Panc1 (cell line): ENCODE measurements at regions not wholly inside any gene's neighbourhood (a gene's known extent, or its start where the extent isn't known, plus 50 kb on each side); places are given as distances from the start of the nearest gene placed in this dataset.

Experiments used
- ATAC-seq: fragments of 200-7000 bp; cut with Tn5 transposase; 2 replicates; pipeline ENCODE4 v1.9.1; 2020; ENCODE audit warnings: mild to moderate bottlenecking, moderate library complexity
- BruUV-seq: library from RNA; stranded (reverse); fragments of 400-500 nt; replicated peaks from 2 replicates; lab custom pipeline; 2021; lab: Mats Ljungman, UMichigan
- CTCF ChIA-PET: fragments of 300-600 bp; sonication (Branson Sonifier 250); formaldehyde crosslinking; loops from one replicate; lab custom pipeline; 2022; ENCODE audit warnings: antibody characterized with exemption; lab: Charles Lee
- POLR2A ChIA-PET: fragments of 300-600 bp; sonication (Branson Sonifier 250); formaldehyde crosslinking; loops from one replicate; lab custom pipeline; 2022; ENCODE audit warnings: antibody characterized with exemption; lab: Charles Lee
- DNase-seq: peaks from one replicate; pipeline ENCODE4 v3.0.0-alpha.2; 2010; ENCODE audit warnings: low read depth, low spot score
- H3K27ac ChIP-seq: 2 replicates; pipeline ENCODE4 v1.5.1; 2011; ENCODE audit warnings: mild to moderate bottlenecking, low read length, inconsistent platforms
- H3K27me3 ChIP-seq: fragments of 200-500 bp; sonication (Bioruptor generic); 2 replicates; pipeline ENCODE4 v1.6.0; 2014; ENCODE audit warnings: low read length, inconsistent platforms; ENCODE audit not compliant: control insufficient read depth, insufficient read depth
- H3K36me3 ChIP-seq: fragments of 200-500 bp; sonication (Bioruptor generic); 2 replicates; pipeline ENCODE4 v1.5.1; 2014; ENCODE audit warnings: inconsistent platforms, mild to moderate bottlenecking, low read length, moderate library complexity; ENCODE audit not compliant: control insufficient read depth, insufficient read depth
- H3K4me1 ChIP-seq: 2 replicates; pipeline ENCODE4 v1.5.1; 2011; ENCODE audit warnings: inconsistent platforms, mild to moderate bottlenecking, low read length, moderate library complexity; ENCODE audit not compliant: control insufficient read depth, insufficient read depth
- H3K4me3 ChIP-seq, 2 experiments: 2 replicates each; pipeline ENCODE4 v1.5.1; 2011 to 2012; ENCODE audit warnings: low read depth in 2 of 2, low read length in 2 of 2, mild to moderate bottlenecking in 2 of 2, inconsistent platforms in 1 of 2, moderate library complexity in 1 of 2
- H3K9me3 ChIP-seq: fragments of 200-500 bp; sonication (Bioruptor generic); 2 replicates; pipeline ENCODE4 v1.5.1; 2014; ENCODE audit warnings: low read depth, mild to moderate bottlenecking, inconsistent platforms, low read length, moderate library complexity; ENCODE audit not compliant: control insufficient read depth, insufficient read depth
- POLR2AphosphoS5 ChIP-seq: IDR thresholded peaks from 2 replicates; pipeline ENCODE4 v1.6.1; 2012; ENCODE audit warnings: mild to moderate bottlenecking, low read depth, low read length, moderate library complexity
- SIN3A ChIP-seq: IDR thresholded peaks from 2 replicates; pipeline ENCODE4 v1.6.1; 2012; ENCODE audit warnings: low read depth, mild to moderate bottlenecking, low read length, moderate library complexity, borderline replicate concordance; ENCODE audit not compliant: insufficient read depth
- TCF7L2 ChIP-seq: IDR thresholded peaks from 2 replicates; pipeline ENCODE4 v1.6.1; 2011; ENCODE audit warnings: mild to moderate bottlenecking, low read depth, low read length, inconsistent platforms
- in situ Hi-C: cut with HindIII; loops from 2 replicates; pipeline ENCODE4 v1.10.0; 2016; ENCODE audit warnings: low sequenced_read_pairs, low pct_unique_long_range_greater_than_20kb
- intact Hi-C: fragments of 100-400 bp; cut with micrococcal nuclease; formaldehyde crosslinking; loops from one replicate; pipeline ENCODE4 v1.10.0; 2022; ENCODE audit not compliant: unreplicated experiment
- TF ChIP-seq, protein P1 (sequence below), 2 experiments: IDR thresholded peaks; 2 replicates each; pipeline ENCODE4 v1.6.1; 2011 to 2012; ENCODE audit warnings: low read depth in 2 of 2, control low read depth in 1 of 2, low read length in 1 of 2, mild to moderate bottlenecking in 1 of 2, moderate library complexity in 1 of 2; ENCODE audit not compliant: insufficient read depth in 1 of 2
- TF ChIP-seq, protein P2 (sequence below): fragments of 450-650 bp; IDR thresholded peaks from 2 replicates; pipeline ENCODE4 v1.5.1; 2017; ENCODE audit warnings: mild to moderate bottlenecking

DNA sequence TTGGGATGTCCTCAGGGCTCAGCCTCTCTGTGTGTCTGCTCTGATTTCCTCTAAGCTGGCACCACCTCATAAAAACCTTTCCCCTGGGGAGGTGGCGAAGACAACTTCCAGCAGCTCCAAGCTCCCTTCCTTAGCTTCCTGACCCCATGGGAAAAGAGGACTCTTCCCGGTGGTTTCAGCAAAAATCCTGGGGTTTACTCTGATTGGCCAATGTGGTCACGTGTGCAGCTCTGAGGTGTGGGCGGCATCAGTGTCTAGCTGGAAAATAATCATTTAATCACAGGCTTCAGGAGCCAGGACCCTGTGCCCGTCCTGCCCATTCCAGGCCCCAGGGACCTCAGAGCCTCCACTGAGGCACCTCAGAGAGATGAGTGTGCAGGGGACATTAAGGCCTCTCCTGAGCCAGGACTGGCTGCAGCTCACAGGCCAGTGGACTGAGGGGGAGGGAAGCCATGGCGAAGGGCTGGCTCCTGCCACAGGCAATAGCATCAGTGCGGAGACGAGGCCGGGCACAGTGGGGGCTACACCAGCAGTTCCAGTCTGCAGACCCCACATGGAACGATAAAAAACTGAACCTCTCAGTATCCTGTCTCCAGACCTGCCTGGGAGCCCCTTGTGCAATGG is 104.1 kb downstream of the TPRA1 start:
- Histone ChIP-seq H3K4me3 (no peak overlapping the region), H3K27me3 (no peaks in the 10 kb centered on the region), H3K36me3 (no peaks in the 10 kb centered on the region), H3K9me3 (no peaks in the 10 kb centered on the region), H3K4me1 (no peaks in the 10 kb centered on the region), H3K27ac (no peak overlapping the region)
- in situ Hi-C loops = no loop called here
- POLR2A ChIA-PET = no interaction called here
- BruUV-seq = no TSS peak
- TF ChIP-seq, protein P1, sequence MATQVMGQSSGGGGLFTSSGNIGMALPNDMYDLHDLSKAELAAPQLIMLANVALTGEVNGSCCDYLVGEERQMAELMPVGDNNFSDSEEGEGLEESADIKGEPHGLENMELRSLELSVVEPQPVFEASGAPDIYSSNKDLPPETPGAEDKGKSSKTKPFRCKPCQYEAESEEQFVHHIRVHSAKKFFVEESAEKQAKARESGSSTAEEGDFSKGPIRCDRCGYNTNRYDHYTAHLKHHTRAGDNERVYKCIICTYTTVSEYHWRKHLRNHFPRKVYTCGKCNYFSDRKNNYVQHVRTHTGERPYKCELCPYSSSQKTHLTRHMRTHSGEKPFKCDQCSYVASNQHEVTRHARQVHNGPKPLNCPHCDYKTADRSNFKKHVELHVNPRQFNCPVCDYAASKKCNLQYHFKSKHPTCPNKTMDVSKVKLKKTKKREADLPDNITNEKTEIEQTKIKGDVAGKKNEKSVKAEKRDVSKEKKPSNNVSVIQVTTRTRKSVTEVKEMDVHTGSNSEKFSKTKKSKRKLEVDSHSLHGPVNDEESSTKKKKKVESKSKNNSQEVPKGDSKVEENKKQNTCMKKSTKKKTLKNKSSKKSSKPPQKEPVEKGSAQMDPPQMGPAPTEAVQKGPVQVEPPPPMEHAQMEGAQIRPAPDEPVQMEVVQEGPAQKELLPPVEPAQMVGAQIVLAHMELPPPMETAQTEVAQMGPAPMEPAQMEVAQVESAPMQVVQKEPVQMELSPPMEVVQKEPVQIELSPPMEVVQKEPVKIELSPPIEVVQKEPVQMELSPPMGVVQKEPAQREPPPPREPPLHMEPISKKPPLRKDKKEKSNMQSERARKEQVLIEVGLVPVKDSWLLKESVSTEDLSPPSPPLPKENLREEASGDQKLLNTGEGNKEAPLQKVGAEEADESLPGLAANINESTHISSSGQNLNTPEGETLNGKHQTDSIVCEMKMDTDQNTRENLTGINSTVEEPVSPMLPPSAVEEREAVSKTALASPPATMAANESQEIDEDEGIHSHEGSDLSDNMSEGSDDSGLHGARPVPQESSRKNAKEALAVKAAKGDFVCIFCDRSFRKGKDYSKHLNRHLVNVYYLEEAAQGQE (IDR thresholded peaks at IDR 0.05; ENCODE audit: insufficient read depth in 1 of 2, low read depth in 2 of 2, low read length in 1 of 2) = no peak
- TF ChIP-seq SIN3A (no peak), TCF7L2 (no peak), POLR2AphosphoS5 (no peak)
- TF ChIP-seq, protein P2, sequence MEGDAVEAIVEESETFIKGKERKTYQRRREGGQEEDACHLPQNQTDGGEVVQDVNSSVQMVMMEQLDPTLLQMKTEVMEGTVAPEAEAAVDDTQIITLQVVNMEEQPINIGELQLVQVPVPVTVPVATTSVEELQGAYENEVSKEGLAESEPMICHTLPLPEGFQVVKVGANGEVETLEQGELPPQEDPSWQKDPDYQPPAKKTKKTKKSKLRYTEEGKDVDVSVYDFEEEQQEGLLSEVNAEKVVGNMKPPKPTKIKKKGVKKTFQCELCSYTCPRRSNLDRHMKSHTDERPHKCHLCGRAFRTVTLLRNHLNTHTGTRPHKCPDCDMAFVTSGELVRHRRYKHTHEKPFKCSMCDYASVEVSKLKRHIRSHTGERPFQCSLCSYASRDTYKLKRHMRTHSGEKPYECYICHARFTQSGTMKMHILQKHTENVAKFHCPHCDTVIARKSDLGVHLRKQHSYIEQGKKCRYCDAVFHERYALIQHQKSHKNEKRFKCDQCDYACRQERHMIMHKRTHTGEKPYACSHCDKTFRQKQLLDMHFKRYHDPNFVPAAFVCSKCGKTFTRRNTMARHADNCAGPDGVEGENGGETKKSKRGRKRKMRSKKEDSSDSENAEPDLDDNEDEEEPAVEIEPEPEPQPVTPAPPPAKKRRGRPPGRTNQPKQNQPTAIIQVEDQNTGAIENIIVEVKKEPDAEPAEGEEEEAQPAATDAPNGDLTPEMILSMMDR = no peak
- ATAC-seq = no peak
- CTCF ChIA-PET = interaction anchor here (0.6 kb wide), 2 partner anchors 62 to 88 kb away, joined by 4 to 5 read pairs; no protein-coding TSS in a partner anchor
- DNase-seq = no peak
- intact Hi-C loops = no loop called here

DNA sequence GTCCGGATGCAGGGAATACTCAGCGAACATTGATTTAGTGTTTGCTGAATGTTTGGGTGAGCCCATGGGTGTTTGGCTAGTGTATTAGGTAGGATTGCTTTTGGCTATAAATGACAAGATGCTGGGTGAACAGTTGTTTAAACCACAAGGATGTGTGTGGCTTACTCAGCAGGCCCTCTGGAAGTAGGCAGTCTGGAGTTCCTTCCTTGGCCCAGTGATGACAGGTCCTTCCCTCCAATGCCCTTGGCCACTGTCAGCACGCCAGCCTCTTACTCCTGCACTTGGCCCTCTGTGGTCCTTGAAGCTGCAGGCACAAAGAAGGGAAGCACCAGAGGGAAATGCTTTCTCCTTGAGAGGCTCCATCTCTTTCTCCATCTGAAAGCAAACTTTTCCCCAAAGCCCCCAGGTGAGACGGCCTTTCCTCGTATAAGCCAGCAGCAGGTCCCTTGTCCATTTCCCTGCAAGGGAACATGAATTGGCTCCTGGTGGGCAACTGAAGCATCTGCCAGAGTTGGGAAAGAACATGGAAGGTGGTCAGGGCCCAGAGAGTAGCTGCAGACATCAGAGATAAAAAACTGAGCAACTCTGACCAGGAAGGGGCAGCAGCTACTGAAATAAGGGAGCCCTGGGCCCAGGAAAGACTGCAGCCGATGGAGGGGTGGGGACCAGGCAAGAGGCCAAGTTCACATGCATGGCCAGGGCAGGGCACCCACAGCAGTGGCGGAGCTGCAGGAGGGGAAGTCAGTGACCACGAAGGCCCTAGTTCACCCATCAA is 105.0 kb downstream of the TPRA1 start:
- in situ Hi-C loops = no loop called here

More for the DNA sequence above, 105.0 kb downstream of the TPRA1 start:
- TF ChIP-seq TCF7L2 = no peak
- TF ChIP-seq, protein P2 = no peak
- TF ChIP-seq POLR2AphosphoS5 = no peak
- TF ChIP-seq, protein P1 (IDR thresholded peaks at IDR 0.05; ENCODE audit: insufficient read depth in 1 of 2, low read depth in 2 of 2, low read length in 1 of 2) = no peak
- TF ChIP-seq SIN3A = no peak
- intact Hi-C loops = no loop called here
- H3K4me1 ChIP-seq = no peaks in the 10 kb centered on the region
- BruUV-seq = no TSS peak
- H3K27ac ChIP-seq = no peak overlapping the region
- no peak overlapping the region for H3K4me3 ChIP-seq
- ATAC-seq = no peak
- no peaks in the 10 kb centered on the region for H3K36me3 ChIP-seq
- no peaks in the 10 kb centered on the region for H3K9me3 ChIP-seq
- CTCF ChIA-PET = interaction anchor here (0.6 kb wide), 1 partner anchor 89 kb away, joined by 5 read pairs; no protein-coding TSS in a partner anchor
- POLR2A ChIA-PET = no interaction called here
- DNase-seq = no peak
- no peaks in the 10 kb centered on the region for H3K27me3 ChIP-seq
